A673 (cell line): ENCODE measurements at regions not wholly inside any gene's neighbourhood (a gene's known extent, or its start where the extent isn't known, plus 50 kb on each side); places are given as distances from the start of the nearest gene placed in this dataset.

Experiments
- CTCF ChIP-seq: fragments of 300-800, 200-600 bp; sonication (generic); conservative IDR thresholded peaks from 2 replicates; pipeline ENCODE4 v1.5.1; 2017; ENCODE audit warnings: low read depth, mild to moderate bottlenecking, antibody characterized with exemption, low read length, moderate library complexity, mixed read lengths
- EZH2 ChIP-seq: fragments of 200-600 bp; sonication (generic); IDR thresholded peaks from 2 replicates; pipeline ENCODE4 v1.6.1; 2017; ENCODE audit warnings: borderline replicate concordance, low read depth, mild to moderate bottlenecking, mixed read lengths, antibody characterized with exemption, low read length; ENCODE audit not compliant: poor library complexity, severe bottlenecking

- TF ChIP-seq EZH2 (no peak), CTCF (no peak)
Measured at GRCh38 chr6:167680605-167681149, 146.0 kb upstream of the AFDN start.
